ENCODE measurements at regions not wholly inside any gene's neighbourhood (a gene's known extent, or its start where the extent isn't known, plus 50 kb on each side); places are given as distances from the start of the nearest gene placed in this dataset.

- no peak for DNase-seq
Measured at GRCh38 chr10:88111294-88111693, 247.9 kb downstream of the PTEN start.

DNA sequence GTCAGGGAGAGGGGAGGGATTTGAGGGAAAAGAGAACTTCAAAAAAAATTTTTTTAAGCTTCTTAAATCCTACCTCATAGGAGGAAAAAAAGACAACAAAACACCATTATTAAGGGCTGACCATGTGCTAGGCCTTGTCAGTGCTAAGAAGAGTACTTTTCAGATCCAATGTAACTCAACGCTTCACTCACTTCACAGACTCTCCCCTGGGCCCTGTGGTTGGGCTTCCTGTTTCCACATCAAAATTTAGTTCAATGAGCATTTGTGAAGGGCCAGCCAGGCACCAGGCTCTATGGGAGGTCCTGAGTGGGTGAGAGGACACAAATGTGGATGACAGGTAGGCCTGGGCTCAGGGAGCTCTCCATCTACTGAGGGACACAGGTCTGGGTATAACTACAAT, 249.8 kb downstream of the PTEN start:
- no peak for DNase-seq

GRCh38 chr10:88113657-88114272, 250.3 kb downstream of the PTEN start:
- DNase-seq, result no peak

DNA sequence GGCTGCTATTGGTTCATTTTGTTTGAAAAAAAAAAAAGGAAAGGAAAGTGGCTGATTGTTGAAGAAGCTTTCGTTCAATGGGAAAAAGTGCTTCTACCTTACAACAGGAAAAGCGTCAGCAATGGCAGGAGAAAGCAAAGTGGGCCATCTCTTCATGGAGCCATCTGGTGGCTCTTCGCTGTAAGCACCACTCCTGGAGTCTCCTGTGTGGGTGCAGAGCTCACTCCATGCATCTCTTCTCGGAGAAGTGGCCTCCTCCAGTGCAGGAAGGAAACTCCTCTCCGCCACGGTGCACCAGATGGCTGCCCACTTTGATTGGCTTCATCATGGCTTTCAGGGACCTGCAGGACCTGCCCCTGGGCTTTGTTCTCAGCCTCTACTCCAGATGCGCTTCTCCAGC, 250.9 kb downstream of the PTEN start:
- no peak for DNase-seq

DNA sequence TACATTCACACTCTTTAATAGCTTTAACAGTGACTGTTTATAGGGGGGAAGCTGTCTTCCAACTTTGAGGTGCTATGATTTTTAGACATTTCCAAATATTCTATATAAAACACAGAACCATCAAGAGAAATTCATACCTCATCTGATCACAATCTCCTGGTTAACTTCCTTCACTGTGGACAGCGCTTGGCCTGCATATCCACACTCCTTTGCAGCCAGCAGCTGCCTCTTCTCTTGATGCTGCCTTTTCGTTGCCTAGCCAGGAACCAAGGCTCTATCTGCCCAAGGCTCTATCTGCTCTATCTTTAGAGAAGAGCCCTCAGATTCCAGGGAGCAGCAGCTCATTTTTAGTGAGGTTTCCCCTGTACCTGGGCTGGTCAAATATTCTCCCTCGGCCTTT, 252.0 kb downstream of the PTEN start:
- DNase-seq, result no peak

- DNase-seq, result no peak
Measured at GRCh38 chr10:88115968-88116367, 252.5 kb downstream of the PTEN start.

- no peak for DNase-seq
Measured at GRCh38 chr10:88116481-88116880, 253.1 kb downstream of the PTEN start.

DNA sequence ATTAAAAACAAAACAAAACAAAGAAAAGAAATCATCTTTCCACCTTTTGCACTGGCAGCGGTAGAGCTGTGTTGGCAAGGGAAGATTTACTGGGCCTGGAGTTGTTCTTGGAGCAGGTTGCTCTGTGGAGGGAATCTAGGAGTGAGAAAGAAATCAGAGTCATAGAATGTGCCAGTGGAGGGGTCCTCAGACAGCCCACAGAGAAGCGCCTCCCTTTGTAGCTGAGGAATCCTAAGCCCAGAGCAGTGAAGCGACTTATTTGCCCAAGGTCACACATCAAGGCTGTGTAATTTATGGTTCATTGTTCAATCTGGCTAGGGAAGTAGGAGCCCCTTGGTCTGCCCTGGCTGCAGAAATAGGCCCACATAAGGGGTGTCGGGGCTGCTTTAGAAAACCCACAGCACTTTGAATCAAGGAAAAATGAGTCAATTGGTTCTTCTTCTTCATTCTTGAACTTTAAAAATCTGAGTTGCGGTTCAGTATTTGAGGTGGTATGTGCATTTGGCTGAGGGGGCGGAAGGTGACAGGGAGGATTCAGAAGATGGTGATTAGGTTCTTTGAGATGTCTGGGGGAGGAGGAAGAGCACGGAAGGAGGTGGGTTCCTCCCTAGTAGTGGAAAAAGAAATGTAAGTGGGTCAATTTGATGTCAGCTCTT, 253.7 kb downstream of the PTEN start:
- peak; percentile 66 for DNase-seq

DNA sequence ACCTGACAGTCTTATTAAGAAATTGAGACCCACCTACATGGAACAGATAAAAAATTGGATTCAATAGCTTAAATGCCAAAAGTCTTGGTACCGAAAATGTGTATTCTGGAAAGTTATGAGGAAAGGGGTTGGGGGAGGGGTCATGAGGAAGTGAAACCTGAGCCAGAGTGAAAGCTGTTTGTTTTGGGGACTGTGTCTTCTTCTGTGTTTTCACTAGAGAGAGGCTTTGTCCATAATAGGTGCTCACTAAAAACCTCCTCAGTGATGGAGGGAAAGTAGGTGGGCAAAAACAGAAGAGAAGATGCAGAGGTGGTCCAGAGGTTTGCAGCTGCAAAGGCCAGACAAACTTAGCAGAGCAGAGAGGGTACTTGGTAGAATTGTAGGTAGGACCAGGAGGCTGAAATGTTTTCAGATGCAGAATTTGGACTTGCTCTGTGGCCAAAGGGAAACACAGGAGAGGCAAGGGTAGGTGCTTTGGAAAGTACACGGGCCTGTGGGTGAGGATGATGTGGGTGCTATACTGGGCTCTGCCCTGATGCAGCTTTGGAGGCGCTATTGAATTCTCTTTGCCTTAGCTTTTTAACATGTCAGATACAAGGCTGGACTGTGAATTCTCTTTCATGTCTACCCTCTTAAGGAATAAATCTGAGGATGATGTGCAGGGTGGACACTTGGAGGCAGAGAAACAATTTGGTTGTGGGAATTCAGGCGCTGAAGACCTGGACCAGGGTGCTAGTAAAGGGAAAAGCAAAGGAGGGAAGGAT, 254.6 kb downstream of the PTEN start:
- peak; percentile 19 for DNase-seq

DNA sequence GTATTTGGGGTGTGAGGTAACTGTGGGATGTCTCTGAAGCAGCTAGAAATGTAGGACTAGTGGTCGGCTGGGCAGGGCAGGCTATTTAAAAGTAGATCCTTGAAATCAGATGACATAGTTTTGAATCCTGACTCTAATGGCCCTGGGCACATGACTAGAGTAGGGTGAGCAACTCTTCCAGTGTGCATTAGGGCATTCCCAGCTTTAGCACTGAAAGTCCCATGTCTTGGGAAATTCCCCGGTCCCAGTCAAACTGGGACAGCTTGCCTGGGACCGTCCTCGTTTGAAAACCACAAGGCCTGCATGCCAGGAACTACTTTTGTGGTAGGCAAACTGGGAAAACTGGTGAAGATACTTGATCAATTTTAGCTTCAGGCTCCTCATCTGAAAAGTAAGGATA, 255.3 kb downstream of the PTEN start:
- DNase-seq, result no peak

GRCh38 chr10:88119160-88119559, 255.7 kb downstream of the PTEN start:
- no peak for DNase-seq

- DNase-seq, result no peak
Measured at GRCh38 chr10:88120075-88120474, 256.6 kb downstream of the PTEN start.

DNA sequence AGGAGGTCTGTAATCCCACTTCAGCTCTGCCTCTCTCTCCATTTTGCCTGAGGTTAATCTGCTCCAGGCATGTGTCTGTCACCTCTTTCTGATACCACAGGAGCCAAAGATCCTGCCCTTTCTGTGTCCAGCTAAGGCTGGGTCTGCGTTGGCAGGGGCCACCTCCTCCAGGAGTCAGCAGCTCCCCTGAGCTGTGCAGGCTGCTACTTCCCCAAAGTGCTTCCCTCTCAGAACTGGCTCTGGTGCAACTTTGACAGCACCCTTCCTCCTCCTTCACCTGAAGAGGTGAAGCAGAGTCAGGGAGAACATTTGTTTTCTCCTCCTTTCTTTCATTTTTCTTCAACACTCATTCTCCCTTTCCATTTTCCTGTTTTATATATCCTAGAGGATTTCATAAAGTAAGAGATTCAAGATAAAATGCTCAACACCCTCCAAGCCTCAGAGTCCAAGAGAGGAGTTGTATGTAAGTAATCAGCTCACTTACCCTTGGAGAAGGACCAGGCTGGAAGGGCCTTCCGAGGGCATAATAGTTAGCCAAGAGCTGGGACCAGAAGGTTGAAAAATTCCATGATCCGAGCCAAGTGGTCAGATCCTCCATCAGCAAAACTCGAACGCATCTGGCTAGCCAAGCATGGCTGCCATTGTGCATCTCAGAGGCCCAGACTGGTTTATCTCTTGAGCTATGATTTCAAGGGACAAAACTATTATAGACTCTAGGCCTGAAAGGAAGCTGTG, 257.3 kb downstream of the PTEN start:
- DNase-seq, result no peak

DNA sequence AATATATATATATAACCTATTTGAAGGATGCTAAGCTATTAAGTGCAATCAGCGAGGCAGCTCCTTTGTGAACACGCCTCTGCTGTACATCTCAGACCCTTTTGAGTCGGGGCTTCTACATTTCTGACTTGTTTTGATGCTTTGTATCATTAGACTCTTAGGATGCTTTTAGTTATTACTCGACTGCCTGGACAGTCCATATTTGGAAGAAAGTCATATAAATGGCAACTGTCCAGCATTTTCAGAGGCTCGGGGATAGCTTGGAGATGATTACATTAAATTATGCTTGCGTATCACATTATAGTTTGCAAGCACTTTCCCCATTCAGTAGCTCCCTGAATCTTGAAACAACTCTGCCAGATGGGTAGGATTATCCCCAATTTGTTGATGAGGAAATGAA, 257.9 kb downstream of the PTEN start:
- DNase-seq, result no peak

DNA sequence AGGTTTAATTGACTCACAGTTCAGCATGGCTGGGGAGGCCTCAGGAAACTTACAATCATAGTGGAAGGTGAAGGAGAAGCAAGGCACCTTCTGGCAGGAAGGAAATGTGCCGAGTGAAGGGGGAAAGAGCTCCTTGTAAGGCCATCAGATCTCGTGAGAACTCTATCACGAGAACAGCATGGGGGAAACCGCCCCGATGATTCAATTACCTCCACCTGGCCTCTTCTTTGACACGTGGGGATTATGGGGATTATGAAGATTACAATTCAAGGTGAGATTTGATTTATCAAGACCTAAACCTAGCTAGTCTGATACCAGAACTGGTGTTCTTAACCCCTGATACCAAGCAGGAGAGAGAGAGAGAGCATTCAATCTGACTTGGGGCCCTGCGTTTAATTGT, 258.7 kb downstream of the PTEN start:
- no peak for DNase-seq

- DNase-seq, result no peak
Measured at GRCh38 chr10:88122576-88122975, 259.2 kb downstream of the PTEN start.

DNA sequence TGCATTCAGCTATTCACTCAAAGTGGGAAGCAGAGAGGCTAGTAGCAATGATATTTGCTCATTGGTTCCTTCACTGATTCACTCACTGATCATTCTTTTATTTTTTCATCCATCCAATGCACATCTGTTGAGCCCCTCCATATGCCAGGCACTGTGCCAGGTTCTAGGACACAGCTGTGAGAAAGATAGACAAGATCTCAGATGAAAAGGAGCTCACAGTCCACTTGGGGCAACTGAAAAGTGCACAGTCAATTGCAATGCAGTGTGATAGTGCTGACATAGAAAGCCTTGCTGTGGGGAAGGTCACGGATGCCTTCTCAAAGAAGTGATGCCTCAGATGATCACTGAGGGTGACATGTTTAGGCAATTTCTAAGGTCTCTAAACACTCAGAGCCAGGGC, 262.3 kb downstream of the PTEN start:
- no peak for DNase-seq

- no peak for DNase-seq
Measured at GRCh38 chr10:88126699-88127098, 263.3 kb downstream of the PTEN start.

GRCh38 chr10:88127269-88127668, 263.8 kb downstream of the PTEN start:
- DNase-seq, result no peak

- DNase-seq, result no peak
Measured at GRCh38 chr10:88127766-88128165, 264.3 kb downstream of the PTEN start.

- no peak for DNase-seq
Measured at GRCh38 chr10:88129013-88129412, 265.6 kb downstream of the PTEN start.

DNA sequence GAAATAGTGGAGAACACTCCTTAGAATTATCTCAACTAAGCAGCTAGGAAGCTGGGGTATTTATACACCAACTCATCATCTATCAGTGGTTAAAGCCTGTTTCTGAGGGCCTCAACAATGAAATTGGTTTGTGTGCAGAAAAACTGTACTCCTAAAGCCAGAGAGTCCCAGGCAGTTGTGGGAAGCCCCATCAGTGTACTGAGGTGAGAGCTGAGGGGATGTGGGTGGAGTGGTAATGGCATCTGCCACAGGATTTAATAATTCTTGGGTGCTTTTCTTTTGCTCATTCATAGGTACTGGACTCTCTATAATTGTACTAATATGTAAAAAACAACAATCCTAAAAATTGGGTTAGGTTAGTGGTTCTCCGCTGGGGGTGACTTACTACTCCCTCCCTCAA, 267.5 kb downstream of the PTEN start:
- no peak for DNase-seq

DNA sequence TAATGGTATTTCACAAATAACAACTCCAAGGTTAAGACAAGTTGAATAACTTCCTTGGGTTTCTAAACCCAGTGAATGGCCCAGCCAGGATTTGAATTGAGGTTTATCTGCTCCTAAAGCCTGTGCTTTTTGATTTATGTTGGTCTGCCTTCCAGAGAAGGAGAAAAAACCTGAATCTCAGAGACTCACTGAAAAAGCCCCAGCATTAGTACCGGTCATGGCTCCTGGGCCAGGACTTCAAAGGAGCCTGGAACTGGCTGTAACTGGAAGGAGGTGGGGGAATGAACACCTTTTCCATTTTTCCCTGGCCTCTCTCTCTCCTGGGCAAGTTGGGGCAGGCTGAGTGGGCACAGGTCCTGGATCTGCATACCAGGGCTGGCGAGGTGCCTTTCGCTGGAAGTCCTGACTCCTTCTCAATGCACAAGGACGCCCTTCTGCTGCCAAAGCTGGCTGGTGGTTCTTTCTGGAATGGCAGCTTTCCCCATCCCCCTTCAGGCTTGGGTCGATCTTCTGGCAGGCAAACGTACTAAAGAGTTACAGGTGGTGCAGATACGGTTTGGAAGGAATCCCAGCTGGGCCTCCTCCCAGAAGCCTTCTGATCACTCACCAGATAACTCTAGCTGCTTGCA, 268.2 kb downstream of the PTEN start:
- DNase-seq, result no peak

Measured in activated naive CD4-positive, alpha-beta T cell treated with Interleukin-2 at 50 U/mL for 16 hours (primary cell).